ENCODE measurements at regions not wholly inside any gene's neighbourhood (a gene's known extent, or its start where the extent isn't known, plus 50 kb on each side); places are given as distances from the start of the nearest gene placed in this dataset.

DNA sequence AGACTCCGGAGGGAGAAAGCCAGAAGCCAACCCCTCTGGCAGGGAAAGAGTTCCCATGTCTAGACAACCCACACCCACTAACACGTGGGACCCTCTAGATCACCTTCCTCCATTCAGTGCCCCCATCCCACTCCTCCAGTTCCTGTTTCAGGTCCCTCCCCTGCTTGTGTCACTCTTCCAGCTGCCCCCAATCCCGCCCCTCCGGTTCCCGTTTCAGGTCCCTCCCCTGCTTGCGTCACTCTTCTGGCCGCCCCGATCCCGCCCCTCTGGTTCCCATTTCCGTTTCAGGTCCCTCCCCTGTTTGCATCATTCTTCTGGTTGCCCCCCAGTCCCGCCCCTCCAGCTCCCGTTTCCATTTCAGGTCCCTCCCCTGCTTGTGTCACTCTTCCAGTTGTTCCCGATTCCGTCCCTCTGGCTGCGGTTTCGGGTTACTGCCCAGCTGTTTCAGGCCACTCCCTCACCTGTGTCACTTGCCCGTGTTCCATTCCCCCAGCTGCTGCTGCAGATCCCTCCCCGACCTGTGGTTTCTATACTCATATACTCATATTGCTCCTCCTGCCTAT is 64.8 kb upstream of the RANBP6 start:
- H3K4me3 ChIP-seq: peak overlapping the region; percentile 40 to 56 (median 48)

DNA sequence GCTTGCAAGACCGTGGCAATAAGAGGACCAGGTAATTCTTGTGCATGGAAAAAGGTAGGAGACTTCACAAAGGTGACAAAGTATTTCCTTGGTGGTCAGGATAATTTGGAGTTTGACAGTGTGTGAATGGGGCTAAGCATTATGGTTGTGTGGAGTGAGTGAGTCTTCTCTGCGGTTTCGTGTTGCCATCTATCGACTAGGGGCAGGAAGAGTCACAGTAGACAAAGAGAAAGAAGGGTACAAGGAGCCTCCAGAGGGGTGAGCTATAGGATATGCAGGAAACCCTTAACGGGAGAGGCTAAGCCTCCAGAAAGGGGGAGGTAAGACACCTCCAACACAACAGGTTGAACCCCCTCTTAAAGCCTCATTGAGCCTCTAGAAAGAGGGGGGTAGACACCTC is 64.0 kb upstream of the RANBP6 start:
- Histone ChIP-seq H3K36me3 (no peaks in the 10 kb centered on the region), H3K27me3 (no peaks in the 10 kb centered on the region), H3K27ac (no peak overlapping the region), H3K9me3 (no peaks in the 10 kb centered on the region), H3K4me1 (no peaks in the 10 kb centered on the region), H3K4me3 (no peak overlapping the region)
- TF ChIP-seq, protein P1, sequence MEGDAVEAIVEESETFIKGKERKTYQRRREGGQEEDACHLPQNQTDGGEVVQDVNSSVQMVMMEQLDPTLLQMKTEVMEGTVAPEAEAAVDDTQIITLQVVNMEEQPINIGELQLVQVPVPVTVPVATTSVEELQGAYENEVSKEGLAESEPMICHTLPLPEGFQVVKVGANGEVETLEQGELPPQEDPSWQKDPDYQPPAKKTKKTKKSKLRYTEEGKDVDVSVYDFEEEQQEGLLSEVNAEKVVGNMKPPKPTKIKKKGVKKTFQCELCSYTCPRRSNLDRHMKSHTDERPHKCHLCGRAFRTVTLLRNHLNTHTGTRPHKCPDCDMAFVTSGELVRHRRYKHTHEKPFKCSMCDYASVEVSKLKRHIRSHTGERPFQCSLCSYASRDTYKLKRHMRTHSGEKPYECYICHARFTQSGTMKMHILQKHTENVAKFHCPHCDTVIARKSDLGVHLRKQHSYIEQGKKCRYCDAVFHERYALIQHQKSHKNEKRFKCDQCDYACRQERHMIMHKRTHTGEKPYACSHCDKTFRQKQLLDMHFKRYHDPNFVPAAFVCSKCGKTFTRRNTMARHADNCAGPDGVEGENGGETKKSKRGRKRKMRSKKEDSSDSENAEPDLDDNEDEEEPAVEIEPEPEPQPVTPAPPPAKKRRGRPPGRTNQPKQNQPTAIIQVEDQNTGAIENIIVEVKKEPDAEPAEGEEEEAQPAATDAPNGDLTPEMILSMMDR (IDR thresholded peaks at IDR 0.05): no peak
- TF ChIP-seq POLR2A (IDR thresholded peaks at IDR 0.05): no peak
- no peak for DNase-seq

More for the DNA sequence above, 64.8 kb upstream of the RANBP6 start:
- Histone ChIP-seq H3K4me1 (no peaks in the 10 kb centered on the region), H3K9me3 (no peaks in the 10 kb centered on the region), H3K27me3 (no peaks in the 10 kb centered on the region), H3K27ac (peak overlapping the region; percentile 25 to 68 (median 54)), H3K36me3 (no peaks in the 10 kb centered on the region)
- peak; percentile 76 to 92 (median 85) for DNase-seq
- TF ChIP-seq, protein P1 (IDR thresholded peaks at IDR 0.05): peak in 1 of 6 experiments; percentile 24
- TF ChIP-seq POLR2A (IDR thresholded peaks at IDR 0.05): no peak

GRCh38 chr9:6078382-6079105 is 63.1 kb upstream of the RANBP6 start:
- Histone ChIP-seq H3K36me3 (no peaks in the 10 kb centered on the region), H3K27ac (no peak overlapping the region), H3K9me3 (no peaks in the 10 kb centered on the region), H3K4me3 (no peak overlapping the region), H3K27me3 (no peaks in the 10 kb centered on the region), H3K4me1 (no peaks in the 10 kb centered on the region)
- TF ChIP-seq POLR2A (IDR thresholded peaks at IDR 0.05): no peak
- TF ChIP-seq, protein P1 (IDR thresholded peaks at IDR 0.05): no peak
- no peak for DNase-seq

DNA sequence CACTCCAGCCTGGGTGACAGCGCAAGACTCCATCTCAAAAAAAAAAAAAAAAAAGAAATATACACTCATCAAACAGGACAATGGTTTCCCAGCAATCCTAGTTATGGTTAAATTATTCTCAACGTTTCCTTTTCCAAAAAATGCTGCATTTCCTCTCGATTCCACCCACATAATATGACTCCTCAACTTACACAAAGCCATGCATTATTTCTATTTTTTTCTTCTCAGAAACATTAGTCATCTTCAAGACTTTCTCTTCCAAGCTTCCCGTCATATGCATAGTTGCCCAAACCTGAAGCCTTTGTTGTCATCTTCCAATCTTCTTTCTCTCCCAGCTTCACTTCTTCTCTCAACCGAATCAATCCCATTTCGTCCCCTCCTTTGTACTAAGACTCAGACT is 61.4 kb upstream of the RANBP6 start:
- Histone ChIP-seq H3K4me3 (no peak overlapping the region), H3K36me3 (no peaks in the 10 kb centered on the region), H3K27me3 (no peaks in the 10 kb centered on the region), H3K4me1 (no peaks in the 10 kb centered on the region), H3K9me3 (no peaks in the 10 kb centered on the region), H3K27ac (no peak overlapping the region)
- TF ChIP-seq, protein P1 (IDR thresholded peaks at IDR 0.05): no peak
- no peak for TF ChIP-seq POLR2A (IDR thresholded peaks at IDR 0.05)
- DNase-seq: no peak

DNA sequence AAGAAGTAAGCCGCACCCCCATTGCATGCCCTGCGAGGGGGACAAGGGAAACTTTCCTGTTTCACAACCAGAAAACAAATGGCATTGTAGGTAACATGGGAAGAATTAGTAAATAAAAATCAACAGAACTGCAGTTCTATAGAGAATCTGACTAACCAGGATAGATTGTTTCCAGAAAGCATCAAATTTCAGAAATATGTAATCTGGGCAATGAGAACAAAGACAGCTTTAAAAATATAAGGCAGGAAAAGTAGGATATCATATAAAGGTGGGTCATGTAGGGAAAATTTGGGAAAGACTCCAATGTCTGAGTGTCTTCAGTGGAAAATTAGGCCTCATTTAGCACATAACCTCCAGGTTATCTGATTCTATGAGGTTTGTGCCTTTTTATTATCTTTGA is 58.3 kb upstream of the RANBP6 start:
- no peak for TF ChIP-seq POLR2A (IDR thresholded peaks at IDR 0.05)
- TF ChIP-seq, protein P1 (IDR thresholded peaks at IDR 0.05): no peak

More for the DNA sequence above, 58.3 kb upstream of the RANBP6 start:
- no peaks in the 10 kb centered on the region for H3K27me3 ChIP-seq
- no peak overlapping the region for H3K4me3 ChIP-seq
- no peaks in the 10 kb centered on the region for H3K9me3 ChIP-seq
- H3K4me1 ChIP-seq: no peaks in the 10 kb centered on the region
- H3K27ac ChIP-seq: no peak overlapping the region
- DNase-seq: no peak
- no peaks in the 10 kb centered on the region for H3K36me3 ChIP-seq

Measured in Peyer's patch (tissue), 4 donors.